Natural killer cell (primary cell): ENCODE measurements at regions not wholly inside any gene's neighbourhood (a gene's known extent, or its start where the extent isn't known, plus 50 kb on each side); places are given as distances from the start of the nearest gene placed in this dataset.

Experiments used
- ATAC-seq, 3 donors: fragments of 150-1000 bp in 2 of 3; fragments of 200-7000 bp in 1 of 3; cut with Tn5 transposase; 1 replicate in 1 of 3; 2 replicates in 2 of 3; pipeline ENCODE4 v1.10.0; 2021; ENCODE audit warnings: mild to moderate bottlenecking in 2 of 3, moderate library complexity in 2 of 3
- DNase-seq, 2 donors: peaks; one replicate each; pipeline versions ENCODE4 v3.0.0 to v3.0.0-alpha.2; 2013 to 2021; ENCODE audit warnings: mixed read lengths in 1 of 2
- H3K27ac ChIP-seq: one replicate; pipeline ENCODE4 v1.5.1; 2013; ENCODE audit warnings: mild to moderate bottlenecking, low read length
- H3K27me3 ChIP-seq: one replicate; pipeline ENCODE4 v1.6.1; 2013; ENCODE audit warnings: low read length; ENCODE audit not compliant: control insufficient read depth, insufficient read depth
- H3K36me3 ChIP-seq: one replicate; pipeline ENCODE4 v1.6.1; 2013; ENCODE audit warnings: low read length; ENCODE audit not compliant: control insufficient read depth, insufficient read depth
- H3K4me1 ChIP-seq: one replicate; pipeline ENCODE4 v1.6.1; 2013; ENCODE audit warnings: low read length; ENCODE audit not compliant: control insufficient read depth, insufficient read depth
- H3K4me3 ChIP-seq: one replicate; pipeline ENCODE4 v1.5.1; 2013; ENCODE audit warnings: low read length
- H3K9me3 ChIP-seq: one replicate; pipeline ENCODE4 v1.6.1; 2013; ENCODE audit warnings: low read length; ENCODE audit not compliant: control insufficient read depth, insufficient read depth
- H3K27ac Mint-ChIP-seq, 2 donors: one replicate each; pipeline ENCODE4 v1.8.0; 2022; ENCODE audit warnings: mild to moderate bottlenecking in 2 of 2, mixed read lengths in 2 of 2, moderate library complexity in 1 of 2
- H3K27me3 Mint-ChIP-seq, 2 donors: one replicate each; pipeline ENCODE4 v1.8.0; 2022; ENCODE audit warnings: low read depth in 2 of 2, mixed read lengths in 2 of 2
- H3K36me3 Mint-ChIP-seq: one replicate; pipeline ENCODE4 v1.8.0; 2022; ENCODE audit warnings: mixed read lengths
- H3K4me1 Mint-ChIP-seq, 2 donors: one replicate each; pipeline ENCODE4 v1.8.0; 2022; ENCODE audit warnings: mixed read lengths in 2 of 2
- H3K4me3 Mint-ChIP-seq: one replicate; pipeline ENCODE4 v1.8.0; 2022; ENCODE audit warnings: mild to moderate bottlenecking, moderate library complexity, mixed read lengths
- H3K9me3 Mint-ChIP-seq, 2 donors: one replicate each; pipeline ENCODE4 v1.8.0; 2022; ENCODE audit warnings: mixed read lengths in 2 of 2
- CTCF ChIP-seq: fragments of 200-600 bp; IDR thresholded peaks from one replicate; pipeline ENCODE4 v1.8.0; 2022; ENCODE audit warnings: antibody characterized with exemption
- WGBS: methylation state at CpG from one replicate; pipeline ENCODE4 v1.1.7; 2013; ENCODE audit warnings: missing lambda C conversion rate; ENCODE audit not compliant: insufficient coverage; 5-methylcytosine and 5-hydroxymethylcytosine counted together
- intact Hi-C: fragments of 100-400 bp; cut with micrococcal nuclease; formaldehyde crosslinking; loops from one replicate; pipeline ENCODE4 v1.14.2; 2022

- ATAC-seq: no peak
- H3K27ac ChIP-seq: no peak overlapping the region
- Mint-ChIP-seq H3K27ac (no peak overlapping the region), H3K36me3 (no peaks in the 10 kb centered on the region), H3K4me1 (no peaks in the 10 kb centered on the region), H3K27me3 (no peaks in the 10 kb centered on the region), H3K9me3 (peaks cover 0 to 4% of the 10 kb centered on the region in 2 donors), H3K4me3 (no peak overlapping the region)
- no peaks in the 10 kb centered on the region for H3K36me3 ChIP-seq
- DNase-seq: no peak
- no peaks in the 10 kb centered on the region for H3K4me1 ChIP-seq
- no peak for TF ChIP-seq CTCF
- no peaks in the 10 kb centered on the region for H3K27me3 ChIP-seq
- 71% methylated on average over 2 of the region's 3 CpGs for WGBS
- no peak overlapping the region for H3K4me3 ChIP-seq
- no peaks in the 10 kb centered on the region for H3K9me3 ChIP-seq
- intact Hi-C loops: no loop called here
Measured at GRCh38 chr10:59517996-59518395, 155.6 kb upstream of the FAM13C start.

- intact Hi-C loops: no loop called here
- DNase-seq (no peak), ATAC-seq (no peak)
- WGBS: 72% methylated on average over 6 of the region's 7 CpGs
- no peaks in the 10 kb centered on the region for H3K27me3 ChIP-seq
- no peaks in the 10 kb centered on the region for H3K4me1 ChIP-seq
- Mint-ChIP-seq H3K4me1 (no peaks in the 10 kb centered on the region), H3K4me3 (no peak overlapping the region), H3K36me3 (no peaks in the 10 kb centered on the region), H3K27me3 (no peaks in the 10 kb centered on the region), H3K27ac (no peak overlapping the region), H3K9me3 (peaks cover 0 to 5% of the 10 kb centered on the region in 2 donors)
- H3K4me3 ChIP-seq: no peak overlapping the region
- H3K9me3 ChIP-seq: no peaks in the 10 kb centered on the region
- no peaks in the 10 kb centered on the region for H3K36me3 ChIP-seq
- no peak overlapping the region for H3K27ac ChIP-seq
- TF ChIP-seq CTCF: no peak
Measured at GRCh38 chr10:59517341-59517899, 155.1 kb upstream of the FAM13C start.

GRCh38 chr10:59513558-59513957 is 151.2 kb upstream of the FAM13C start:
- no peaks in the 10 kb centered on the region for H3K4me1 ChIP-seq
- Mint-ChIP-seq H3K4me3 (no peak overlapping the region), H3K27me3 (no peaks in the 10 kb centered on the region), H3K27ac (no peak overlapping the region), H3K36me3 (no peaks in the 10 kb centered on the region), H3K9me3 (peaks cover 0 to 3% of the 10 kb centered on the region in 2 donors), H3K4me1 (no peaks in the 10 kb centered on the region)
- no peak for TF ChIP-seq CTCF
- 64% methylated on average over 2 of the region's 3 CpGs for WGBS
- H3K27ac ChIP-seq: no peak overlapping the region
- no peaks in the 10 kb centered on the region for H3K9me3 ChIP-seq
- H3K4me3 ChIP-seq: no peak overlapping the region
- ATAC-seq (no peak), DNase-seq (no peak)
- intact Hi-C loops: no loop called here
- H3K27me3 ChIP-seq: no peaks in the 10 kb centered on the region
- H3K36me3 ChIP-seq: no peaks in the 10 kb centered on the region

GRCh38 chr10:59512951-59513350 is 150.6 kb upstream of the FAM13C start:
- no peak overlapping the region for H3K4me3 Mint-ChIP-seq
- no peaks in the 10 kb centered on the region for H3K4me1 Mint-ChIP-seq
- no peak for TF ChIP-seq CTCF
- no peak overlapping the region for H3K27ac ChIP-seq
- intact Hi-C loops: no loop called here
- WGBS: 91% methylated on average over 3 of the region's 3 CpGs
- no peaks in the 10 kb centered on the region for H3K36me3 ChIP-seq
- no peak overlapping the region for H3K27ac Mint-ChIP-seq
- DNase-seq (no peak), ATAC-seq (no peak)
- H3K27me3 Mint-ChIP-seq: no peaks in the 10 kb centered on the region
- no peak overlapping the region for H3K4me3 ChIP-seq
- H3K9me3 ChIP-seq: no peaks in the 10 kb centered on the region
- H3K9me3 Mint-ChIP-seq: peaks cover 0 to 3% of the 10 kb centered on the region in 2 donors
- H3K4me1 ChIP-seq: no peaks in the 10 kb centered on the region
- no peaks in the 10 kb centered on the region for H3K27me3 ChIP-seq
- no peaks in the 10 kb centered on the region for H3K36me3 Mint-ChIP-seq
